ENCODE measurements at regions not wholly inside any gene's neighbourhood (a gene's known extent, or its start where the extent isn't known, plus 50 kb on each side); places are given as distances from the start of the nearest gene placed in this dataset.
"Not testable (repeated sequence)": the region's sequence is repeated elsewhere in the genome, so short reads cannot be mapped to it uniquely, and the experiment has no call there.

GRCh38 chr17:21549107-21549687 lies 143.1 kb upstream of the KCNJ18 start:
- Histone ChIP-seq H3K4me3 (replicated peaks; ENCODE audit: insufficient read depth, low read length) (no peak overlapping the region), H3K27me3 (ENCODE audit: insufficient read depth, poor library complexity, severe bottlenecking) (no peaks in the 10 kb centered on the region), H3K27ac (replicated peaks) (no peak overlapping the region)
- DNase-seq (ENCODE audit: low read depth in 1 of 2, low spot score in 1 of 2) = no peak
- no peak for TF ChIP-seq SPI1 (IDR thresholded peaks at IDR 0.05; ENCODE audit: borderline replicate concordance, low read depth)
- no peak for TF ChIP-seq POLR2AphosphoS5 (IDR thresholded peaks at IDR 0.05; ENCODE audit: low read depth)

GRCh38 chr17:21550031-21550430 lies 142.3 kb upstream of the KCNJ18 start:
- H3K27ac ChIP-seq (replicated peaks); H3K27me3 ChIP-seq (ENCODE audit: insufficient read depth, poor library complexity, severe bottlenecking); DNase-seq (ENCODE audit: low read depth in 1 of 2, low spot score in 1 of 2); H3K4me3 ChIP-seq (replicated peaks; ENCODE audit: insufficient read depth, low read length): not testable (repeated sequence)

GRCh38 chr17:21551081-21551881 lies 141.0 kb upstream of the KCNJ18 start:
- DNase-seq (ENCODE audit: low read depth in 1 of 2, low spot score in 1 of 2) = peak; percentile 7 to 37

GRCh38 chr17:21558921-21559320 lies 133.4 kb upstream of the KCNJ18 start:
- not testable (repeated sequence) for H3K27ac ChIP-seq (replicated peaks); DNase-seq (ENCODE audit: low read depth in 1 of 2, low spot score in 1 of 2); H3K4me3 ChIP-seq (replicated peaks; ENCODE audit: insufficient read depth, low read length); H3K27me3 ChIP-seq (ENCODE audit: insufficient read depth, poor library complexity, severe bottlenecking)

More at GRCh38 chr17:21551081-21551881, 141.0 kb upstream of the KCNJ18 start:
- TF ChIP-seq CTCF (IDR thresholded peaks at IDR 0.05; ENCODE audit: insufficient read depth, low read length) = no peak
- TF ChIP-seq GABPA (IDR thresholded peaks at IDR 0.05; ENCODE audit: low read depth) = no peak
- 0 out of 2 replicates have a peak, but pooled peaks have one; percentile 26 for TF ChIP-seq POLR2AphosphoS5 (IDR thresholded peaks at IDR 0.05; ENCODE audit: low read depth)
- H3K27me3 ChIP-seq (ENCODE audit: insufficient read depth, poor library complexity, severe bottlenecking) = no peaks in the 10 kb centered on the region
- peak overlapping the region; percentile 40 for H3K4me3 ChIP-seq (replicated peaks; ENCODE audit: insufficient read depth, low read length)
- no peak overlapping the region for H3K27ac ChIP-seq (replicated peaks)

- DNase-seq (ENCODE audit: low read depth in 1 of 2, low spot score in 1 of 2) = no peak
- no peak for TF ChIP-seq POLR2AphosphoS5 (IDR thresholded peaks at IDR 0.05; ENCODE audit: low read depth)
- no peak for TF ChIP-seq GABPA (IDR thresholded peaks at IDR 0.05; ENCODE audit: low read depth)
- no peak for TF ChIP-seq CTCF (IDR thresholded peaks at IDR 0.05; ENCODE audit: insufficient read depth, low read length)
- no peak for TF ChIP-seq REST (IDR thresholded peaks at IDR 0.05; ENCODE audit: insufficient replicate concordance, low read depth)
- no peak for TF ChIP-seq SPI1 (IDR thresholded peaks at IDR 0.05; ENCODE audit: borderline replicate concordance, low read depth)
- Histone ChIP-seq H3K27me3 (ENCODE audit: insufficient read depth, poor library complexity, severe bottlenecking) (no peaks in the 10 kb centered on the region), H3K4me3 (replicated peaks; ENCODE audit: insufficient read depth, low read length) (no peak overlapping the region), H3K27ac (replicated peaks) (no peak overlapping the region)
These were observed 128.1 kb upstream of the KCNJ18 start for GRCh38 chr17:21564262-21564661.

- not testable (repeated sequence) for DNase-seq (ENCODE audit: low read depth in 1 of 2, low spot score in 1 of 2); H3K27me3 ChIP-seq (ENCODE audit: insufficient read depth, poor library complexity, severe bottlenecking); H3K27ac ChIP-seq (replicated peaks); H3K4me3 ChIP-seq (replicated peaks; ENCODE audit: insufficient read depth, low read length)
These were observed 127.6 kb upstream of the KCNJ18 start for GRCh38 chr17:21564757-21565156.

GRCh38 chr17:21570427-21570826 lies 121.9 kb upstream of the KCNJ18 start:
- H3K27ac ChIP-seq (replicated peaks); DNase-seq (ENCODE audit: low read depth in 1 of 2, low spot score in 1 of 2); H3K27me3 ChIP-seq (ENCODE audit: insufficient read depth, poor library complexity, severe bottlenecking); H3K4me3 ChIP-seq (replicated peaks; ENCODE audit: insufficient read depth, low read length): not testable (repeated sequence)

GRCh38 chr17:21572148-21572547 lies 120.2 kb upstream of the KCNJ18 start:
- H3K4me3 ChIP-seq (replicated peaks; ENCODE audit: insufficient read depth, low read length); H3K27ac ChIP-seq (replicated peaks); DNase-seq (ENCODE audit: low read depth in 1 of 2, low spot score in 1 of 2); H3K27me3 ChIP-seq (ENCODE audit: insufficient read depth, poor library complexity, severe bottlenecking): not testable (repeated sequence)

- not testable (repeated sequence) for H3K27me3 ChIP-seq (ENCODE audit: insufficient read depth, poor library complexity, severe bottlenecking); H3K27ac ChIP-seq (replicated peaks); DNase-seq (ENCODE audit: low read depth in 1 of 2, low spot score in 1 of 2); H3K4me3 ChIP-seq (replicated peaks; ENCODE audit: insufficient read depth, low read length)
These were observed 118.9 kb upstream of the KCNJ18 start for GRCh38 chr17:21573271-21573960.
